Testis (tissue), 2 donors: ENCODE measurements at regions not wholly inside any gene's neighbourhood (a gene's known extent, or its start where the extent isn't known, plus 50 kb on each side); places are given as distances from the start of the nearest gene placed in this dataset.

Source experiments
- DNase-seq: peaks from one replicate; pipeline ENCODE4 v3.0.0-alpha.2; 2019
- H3K27ac ChIP-seq, 2 donors: fragments of 200-600 bp; sonication (generic); one replicate each; pipeline ENCODE4 v1.5.1; 2019
- H3K27me3 ChIP-seq: fragments of 200-600 bp; sonication (generic); one replicate; pipeline ENCODE4 v1.5.1; 2019
- H3K36me3 ChIP-seq: fragments of 200-600 bp; sonication (generic); one replicate; pipeline ENCODE4 v1.5.1; 2017; ENCODE audit warnings: low read depth; ENCODE audit errors: missing control alignments
- H3K4me1 ChIP-seq: fragments of 200-600 bp; sonication (generic); one replicate; pipeline ENCODE4 v1.5.1; 2019
- H3K4me3 ChIP-seq, 2 donors: fragments of 200-600 bp; sonication (generic); one replicate each; pipeline ENCODE4 v1.5.1; 2017 to 2019
- H3K9me3 ChIP-seq: fragments of 200-600 bp; sonication (generic); one replicate; pipeline ENCODE4 v1.5.1; 2017
- POLR2A ChIP-seq: fragments of 450-650 bp; IDR thresholded peaks from one replicate; pipeline ENCODE4 v1.6.1; 2017; ENCODE audit warnings: antibody characterized with exemption, mild to moderate bottlenecking, moderate library complexity
- WGBS, 2 donors: methylation state at CpG; one replicate each; pipeline ENCODE4 v1.1.5; 2018; 5-methylcytosine and 5-hydroxymethylcytosine counted together
- intact Hi-C: fragments of 100-400 bp; cut with DNase I; formaldehyde crosslinking; loops from one replicate; pipeline ENCODE4 v1.15.1; 2023; ENCODE audit warnings: low total_unique reads
- TF ChIP-seq, protein P1 (sequence below), 3 experiments: fragments of 450-650 bp in 2 of 3; fragments of 200-600 bp in 1 of 3; sonication (generic) in 1 of 3; IDR thresholded peaks; one replicate each; pipeline ENCODE4 v1.5.1; 2016 to 2019; ENCODE audit warnings: antibody characterized with exemption in 3 of 3, mild to moderate bottlenecking in 2 of 3, moderate library complexity in 1 of 3

DNA sequence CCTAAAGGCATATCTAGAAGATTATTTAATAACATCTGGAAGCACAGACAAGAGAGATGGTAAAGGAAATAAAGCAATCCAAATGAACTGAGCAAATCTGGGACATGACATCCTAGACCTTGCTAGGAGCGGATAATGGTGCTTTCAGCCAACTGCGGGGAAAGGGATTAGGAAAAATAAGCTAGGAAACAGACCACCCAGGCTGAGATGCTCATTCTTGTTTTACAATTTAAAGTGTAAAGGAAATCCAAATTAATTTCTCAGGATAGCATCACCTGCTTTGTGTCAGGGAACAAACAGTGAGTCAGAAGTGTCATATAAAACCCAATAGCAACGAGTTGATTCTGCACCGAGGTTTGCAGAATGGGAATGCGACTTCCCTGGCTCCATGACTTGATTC, 112.5 kb upstream of the CXCR4 start:
- TF ChIP-seq, protein P1, sequence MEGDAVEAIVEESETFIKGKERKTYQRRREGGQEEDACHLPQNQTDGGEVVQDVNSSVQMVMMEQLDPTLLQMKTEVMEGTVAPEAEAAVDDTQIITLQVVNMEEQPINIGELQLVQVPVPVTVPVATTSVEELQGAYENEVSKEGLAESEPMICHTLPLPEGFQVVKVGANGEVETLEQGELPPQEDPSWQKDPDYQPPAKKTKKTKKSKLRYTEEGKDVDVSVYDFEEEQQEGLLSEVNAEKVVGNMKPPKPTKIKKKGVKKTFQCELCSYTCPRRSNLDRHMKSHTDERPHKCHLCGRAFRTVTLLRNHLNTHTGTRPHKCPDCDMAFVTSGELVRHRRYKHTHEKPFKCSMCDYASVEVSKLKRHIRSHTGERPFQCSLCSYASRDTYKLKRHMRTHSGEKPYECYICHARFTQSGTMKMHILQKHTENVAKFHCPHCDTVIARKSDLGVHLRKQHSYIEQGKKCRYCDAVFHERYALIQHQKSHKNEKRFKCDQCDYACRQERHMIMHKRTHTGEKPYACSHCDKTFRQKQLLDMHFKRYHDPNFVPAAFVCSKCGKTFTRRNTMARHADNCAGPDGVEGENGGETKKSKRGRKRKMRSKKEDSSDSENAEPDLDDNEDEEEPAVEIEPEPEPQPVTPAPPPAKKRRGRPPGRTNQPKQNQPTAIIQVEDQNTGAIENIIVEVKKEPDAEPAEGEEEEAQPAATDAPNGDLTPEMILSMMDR (IDR thresholded peaks at IDR 0.05): no peak
- no peak for TF ChIP-seq POLR2A
- no peaks in the 10 kb centered on the region for H3K36me3 ChIP-seq

DNA sequence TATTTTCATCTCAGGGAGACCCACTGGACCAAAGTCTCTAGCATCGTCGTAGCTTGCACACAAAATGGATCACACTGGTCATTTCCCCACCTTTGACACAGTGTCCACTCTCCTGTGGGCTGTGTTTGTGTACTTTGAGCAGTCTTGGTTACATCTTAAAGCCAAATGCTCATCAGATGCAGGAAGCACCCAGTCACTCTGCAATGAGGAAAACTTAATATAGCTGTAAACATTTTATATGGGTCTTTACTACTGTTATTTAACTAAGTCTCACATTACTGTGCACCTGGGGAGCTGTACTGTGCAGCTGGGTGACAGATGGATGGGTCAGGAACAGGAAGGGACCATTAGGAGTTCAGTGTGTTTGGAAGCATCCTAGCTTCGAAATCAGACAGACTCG, 109.0 kb upstream of the CXCR4 start:
- no peak overlapping the region for H3K4me3 ChIP-seq
- no peaks in the 10 kb centered on the region for H3K27me3 ChIP-seq
- H3K36me3 ChIP-seq: no peaks in the 10 kb centered on the region
- no peaks in the 10 kb centered on the region for H3K4me1 ChIP-seq
- no peak for TF ChIP-seq POLR2A
- TF ChIP-seq, protein P1 (IDR thresholded peaks at IDR 0.05): no peak
- H3K9me3 ChIP-seq: no peaks in the 10 kb centered on the region
- WGBS, 2 donors: 83 to 88% methylated on average over 4 of the region's 4 CpGs
- DNase-seq: no peak
- intact Hi-C loops: no loop called here
- no peak overlapping the region for H3K27ac ChIP-seq

More for the DNA sequence above, 112.5 kb upstream of the CXCR4 start:
- no peak for DNase-seq
- Histone ChIP-seq H3K27me3 (no peaks in the 10 kb centered on the region), H3K4me3 (no peak overlapping the region), H3K27ac (no peak overlapping the region), H3K4me1 (peaks cover 3% of the 10 kb centered on the region), H3K9me3 (no peaks in the 10 kb centered on the region)
- intact Hi-C loops: no loop called here
- 66 to 68% methylated on average over 5 of the region's 5 CpGs for WGBS, 2 donors

DNA sequence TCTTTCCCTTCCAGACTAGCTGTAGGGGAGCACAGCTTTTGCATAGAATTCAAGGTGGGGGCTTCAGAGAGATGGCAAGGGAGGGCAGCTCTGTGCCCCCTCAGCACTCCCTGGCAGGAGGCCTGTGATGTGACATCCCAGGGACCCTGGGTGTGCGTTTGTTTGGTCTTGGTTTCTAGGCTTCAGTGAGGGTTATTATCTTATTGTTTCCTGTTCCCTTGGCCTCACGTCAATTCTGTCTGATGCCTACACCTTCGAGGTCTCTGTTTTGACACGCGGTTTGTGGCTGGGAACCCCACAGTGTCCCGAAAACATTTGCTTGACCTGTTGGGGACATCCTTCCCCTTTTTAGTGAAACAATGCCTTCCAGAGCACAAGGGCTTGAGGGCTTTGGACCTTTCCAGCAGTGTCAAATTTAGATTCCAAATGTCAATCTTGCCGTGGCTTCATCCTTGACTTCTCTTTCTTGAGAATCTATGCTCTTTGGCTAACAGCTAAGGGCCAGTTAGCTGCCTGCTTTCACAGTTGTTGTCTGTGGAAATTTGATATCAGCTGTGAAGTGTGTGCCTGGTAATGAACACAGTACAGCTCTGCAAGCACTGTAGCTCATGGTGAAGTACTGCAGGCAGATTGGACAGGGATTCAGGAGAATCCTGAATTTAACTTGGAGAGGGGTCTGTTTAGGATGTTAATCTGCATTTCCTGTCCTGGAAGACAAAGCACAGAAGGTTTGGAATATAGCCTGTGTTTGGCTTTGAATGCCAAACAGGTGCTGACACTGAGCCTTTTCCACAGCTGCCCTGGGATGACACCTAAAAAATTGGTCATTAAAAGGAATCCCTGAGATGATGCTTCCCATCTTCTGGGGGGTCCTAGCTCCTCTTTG, 108.2 kb upstream of the CXCR4 start:
- WGBS, 2 donors: 63% methylated on average over 7 of the region's 7 CpGs
- no peak overlapping the region for H3K27ac ChIP-seq
- intact Hi-C loops: no loop called here

DNA sequence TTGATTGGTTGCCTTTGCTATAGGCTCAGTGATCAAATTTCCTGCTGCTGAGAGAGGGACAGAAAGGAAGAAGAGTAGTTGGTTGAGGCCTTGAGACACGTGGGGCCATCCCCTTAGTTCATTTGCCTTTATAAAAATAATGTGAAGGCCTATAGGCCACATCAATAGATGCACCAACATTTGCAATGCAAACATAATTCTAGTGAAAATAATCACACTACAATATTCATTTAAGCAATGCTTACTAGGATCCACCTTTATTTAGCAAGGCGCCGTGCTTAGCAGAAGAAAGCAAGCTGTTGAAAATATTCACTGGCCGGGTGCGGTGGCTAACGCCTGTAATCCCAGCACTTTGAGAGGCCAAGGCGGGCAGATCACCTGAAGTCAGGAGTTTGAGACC, 105.3 kb upstream of the CXCR4 start:
- TF ChIP-seq, protein P1 (IDR thresholded peaks at IDR 0.05): no peak
- no peak for TF ChIP-seq POLR2A
- intact Hi-C loops: no loop called here
- 87 to 97% methylated on average over 7 of the region's 7 CpGs for WGBS, 2 donors
- no peaks in the 10 kb centered on the region for H3K27me3 ChIP-seq
- H3K36me3 ChIP-seq: no peaks in the 10 kb centered on the region
- no peaks in the 10 kb centered on the region for H3K9me3 ChIP-seq
- no peak for DNase-seq
- H3K4me3 ChIP-seq: no peak overlapping the region
- H3K4me1 ChIP-seq: no peaks in the 10 kb centered on the region
- no peak overlapping the region for H3K27ac ChIP-seq

More for the DNA sequence above, 108.2 kb upstream of the CXCR4 start:
- DNase-seq: no peak
- Histone ChIP-seq H3K27me3 (no peaks in the 10 kb centered on the region), H3K9me3 (no peaks in the 10 kb centered on the region), H3K4me3 (no peak overlapping the region), H3K4me1 (no peaks in the 10 kb centered on the region), H3K36me3 (no peaks in the 10 kb centered on the region)
- TF ChIP-seq, protein P1 (IDR thresholded peaks at IDR 0.05): no peak
- TF ChIP-seq POLR2A: no peak

DNA sequence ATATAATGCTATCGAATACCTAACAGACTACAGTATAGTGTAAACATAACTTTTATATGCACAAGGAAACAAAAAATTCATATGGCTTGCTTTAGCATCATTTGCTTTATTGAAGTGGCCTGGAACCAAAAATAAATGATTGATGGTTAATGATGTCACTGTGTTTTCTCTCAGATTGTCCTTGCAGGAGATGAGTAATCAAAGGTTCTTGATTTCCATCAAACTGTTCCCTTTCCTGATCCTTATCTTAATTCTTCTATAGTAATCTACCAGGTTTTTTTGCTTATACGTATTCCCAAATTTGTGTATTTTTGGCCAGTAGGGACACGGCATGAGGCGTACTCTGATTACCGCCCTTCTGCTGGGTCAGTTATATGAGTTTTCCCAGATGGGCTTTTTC, 104.9 kb upstream of the CXCR4 start:
- WGBS, 2 donors: 75 to 79% methylated on average over 5 of the region's 5 CpGs
- no peak overlapping the region for H3K27ac ChIP-seq
- TF ChIP-seq, protein P1 (IDR thresholded peaks at IDR 0.05): no peak
- no peak for TF ChIP-seq POLR2A

More for the DNA sequence above, 104.9 kb upstream of the CXCR4 start:
- H3K36me3 ChIP-seq: no peaks in the 10 kb centered on the region
- intact Hi-C loops: no loop called here
- H3K4me1 ChIP-seq: no peaks in the 10 kb centered on the region
- no peak overlapping the region for H3K4me3 ChIP-seq
- DNase-seq: no peak
- no peaks in the 10 kb centered on the region for H3K27me3 ChIP-seq
- no peaks in the 10 kb centered on the region for H3K9me3 ChIP-seq
